Tibial nerve (tissue), 4 donors: ENCODE measurements at regions not wholly inside any gene's neighbourhood (a gene's known extent, or its start where the extent isn't known, plus 50 kb on each side); places are given as distances from the start of the nearest gene placed in this dataset.
A peak's percentile ranks its signal among the peaks of the same experiment; 100 is the strongest.

ENCODE experiments used
- EP300 ChIP-seq, 2 donors: sonication (generic); formaldehyde crosslinking; IDR thresholded peaks; one replicate each; pipeline ENCODE4 v1.6.1; 2017; ENCODE audit warnings: antibody characterized with exemption in 2 of 2, mild to moderate bottlenecking in 1 of 2
- POLR2A ChIP-seq, 2 donors: fragments of 450-650 bp; IDR thresholded peaks; one replicate each; pipeline ENCODE4 v1.6.1; 2017; ENCODE audit warnings: antibody characterized with exemption in 2 of 2, mild to moderate bottlenecking in 2 of 2, moderate library complexity in 2 of 2
- TF ChIP-seq, protein P1 (sequence below), 5 experiments: fragments of 200-600 bp in 3 of 5; fragments of 450-650 bp in 2 of 5; sonication (generic) in 3 of 5; IDR thresholded peaks; one replicate each; pipeline ENCODE4 v1.5.1; 2016 to 2019; ENCODE audit warnings: antibody characterized with exemption in 5 of 5, mild to moderate bottlenecking in 3 of 5, moderate library complexity in 2 of 5

DNA sequence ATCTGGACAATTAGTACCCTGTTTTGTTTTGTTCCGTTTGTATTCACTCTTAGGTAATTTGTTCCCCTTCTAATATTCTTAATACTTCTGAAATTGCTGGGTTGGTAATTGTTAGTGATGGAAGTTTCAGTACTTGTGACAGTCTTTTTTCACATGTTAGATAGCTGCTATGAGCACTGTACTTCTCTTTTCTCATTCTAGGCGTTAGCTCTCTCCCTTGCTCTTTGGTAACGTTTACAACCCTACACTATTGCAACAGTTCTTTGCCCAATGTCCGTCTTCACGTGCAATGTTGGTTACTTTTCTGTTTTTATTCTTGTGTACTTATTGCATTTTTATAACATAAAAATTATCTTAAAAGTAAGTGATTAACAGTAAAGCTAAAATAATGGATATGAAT is 1509.0 kb downstream of the MAT2B start:
- TF ChIP-seq, protein P1, sequence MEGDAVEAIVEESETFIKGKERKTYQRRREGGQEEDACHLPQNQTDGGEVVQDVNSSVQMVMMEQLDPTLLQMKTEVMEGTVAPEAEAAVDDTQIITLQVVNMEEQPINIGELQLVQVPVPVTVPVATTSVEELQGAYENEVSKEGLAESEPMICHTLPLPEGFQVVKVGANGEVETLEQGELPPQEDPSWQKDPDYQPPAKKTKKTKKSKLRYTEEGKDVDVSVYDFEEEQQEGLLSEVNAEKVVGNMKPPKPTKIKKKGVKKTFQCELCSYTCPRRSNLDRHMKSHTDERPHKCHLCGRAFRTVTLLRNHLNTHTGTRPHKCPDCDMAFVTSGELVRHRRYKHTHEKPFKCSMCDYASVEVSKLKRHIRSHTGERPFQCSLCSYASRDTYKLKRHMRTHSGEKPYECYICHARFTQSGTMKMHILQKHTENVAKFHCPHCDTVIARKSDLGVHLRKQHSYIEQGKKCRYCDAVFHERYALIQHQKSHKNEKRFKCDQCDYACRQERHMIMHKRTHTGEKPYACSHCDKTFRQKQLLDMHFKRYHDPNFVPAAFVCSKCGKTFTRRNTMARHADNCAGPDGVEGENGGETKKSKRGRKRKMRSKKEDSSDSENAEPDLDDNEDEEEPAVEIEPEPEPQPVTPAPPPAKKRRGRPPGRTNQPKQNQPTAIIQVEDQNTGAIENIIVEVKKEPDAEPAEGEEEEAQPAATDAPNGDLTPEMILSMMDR (IDR thresholded peaks at IDR 0.05), result no peak
- TF ChIP-seq EP300 (IDR thresholded peaks at IDR 0.05) (peak in 1 of 2 donors; percentile 41), POLR2A (IDR thresholded peaks at IDR 0.05) (no peak)
